ENCODE measurements at regions not wholly inside any gene's neighbourhood (a gene's known extent, or its start where the extent isn't known, plus 50 kb on each side); places are given as distances from the start of the nearest gene placed in this dataset.

GRCh38 chr3:31002730-31003129 is 108.3 kb upstream of the GADL1 start:
- no peak overlapping the region for H3K27ac Mint-ChIP-seq
- WGBS (ENCODE audit: insufficient coverage) = 50% methylated on average over 1 of the region's 3 CpGs
- no peaks in the 10 kb centered on the region for H3K27me3 ChIP-seq (ENCODE audit: control insufficient read depth, insufficient read depth, low read length)
- intact Hi-C loops (cut with micrococcal nuclease) = no loop called here
- ATAC-seq (no peak), DNase-seq (no peak)
- H3K4me3 ChIP-seq (ENCODE audit: low read length) = no peak overlapping the region
- no peak for TF ChIP-seq CTCF (IDR thresholded peaks at IDR 0.05)
- H3K9me3 Mint-ChIP-seq = peaks cover 2% of the 10 kb centered on the region in 2 donors
- H3K9me3 ChIP-seq (ENCODE audit: control insufficient read depth, insufficient read depth, low read length) = no peaks in the 10 kb centered on the region
- peaks cover 4 to 8% of the 10 kb centered on the region in 2 donors for H3K27me3 Mint-ChIP-seq (ENCODE audit: low read depth in 2 of 2)
- no peaks in the 10 kb centered on the region for H3K36me3 Mint-ChIP-seq
- H3K36me3 ChIP-seq (ENCODE audit: control insufficient read depth, insufficient read depth, low read length) = no peaks in the 10 kb centered on the region
- H3K27ac ChIP-seq (ENCODE audit: low read length) = no peak overlapping the region
- peaks cover 5 to 6% of the 10 kb centered on the region in 2 donors for H3K4me1 Mint-ChIP-seq
- no peaks in the 10 kb centered on the region for H3K4me1 ChIP-seq (ENCODE audit: control insufficient read depth, insufficient read depth, low read length)
- no peak overlapping the region for H3K4me3 Mint-ChIP-seq

GRCh38 chr3:31004025-31004678 is 109.7 kb upstream of the GADL1 start:
- Mint-ChIP-seq H3K4me1 (peaks cover 0 to 1% of the 10 kb centered on the region in 2 donors), H3K4me3 (no peak overlapping the region), H3K36me3 (no peaks in the 10 kb centered on the region), H3K27me3 (ENCODE audit: low read depth in 2 of 2) (peaks cover 5 to 8% of the 10 kb centered on the region in 2 donors), H3K9me3 (peaks cover 2% of the 10 kb centered on the region in 2 donors), H3K27ac (no peak overlapping the region)
- no peak overlapping the region for H3K27ac ChIP-seq (ENCODE audit: low read length)
- H3K9me3 ChIP-seq (ENCODE audit: control insufficient read depth, insufficient read depth, low read length) = no peaks in the 10 kb centered on the region
- no peaks in the 10 kb centered on the region for H3K36me3 ChIP-seq (ENCODE audit: control insufficient read depth, insufficient read depth, low read length)
- intact Hi-C loops (cut with micrococcal nuclease) = no loop called here
- no peak overlapping the region for H3K4me3 ChIP-seq (ENCODE audit: low read length)
- ATAC-seq (no peak), DNase-seq (no peak)
- H3K27me3 ChIP-seq (ENCODE audit: control insufficient read depth, insufficient read depth, low read length) = no peaks in the 10 kb centered on the region
- H3K4me1 ChIP-seq (ENCODE audit: control insufficient read depth, insufficient read depth, low read length) = no peaks in the 10 kb centered on the region
- 78% methylated on average over 3 of the region's 3 CpGs for WGBS (ENCODE audit: insufficient coverage)
- no peak for TF ChIP-seq CTCF (IDR thresholded peaks at IDR 0.05)

GRCh38 chr3:31008994-31009393 is 114.5 kb upstream of the GADL1 start:
- no peaks in the 10 kb centered on the region for H3K36me3 Mint-ChIP-seq
- no peaks in the 10 kb centered on the region for H3K27me3 ChIP-seq (ENCODE audit: control insufficient read depth, insufficient read depth, low read length)
- H3K9me3 ChIP-seq (ENCODE audit: control insufficient read depth, insufficient read depth, low read length) = no peaks in the 10 kb centered on the region
- no peak for DNase-seq
- no peak overlapping the region for H3K27ac Mint-ChIP-seq
- H3K9me3 Mint-ChIP-seq = no peaks in the 10 kb centered on the region
- intact Hi-C loops (cut with micrococcal nuclease) = no loop called here
- H3K4me1 Mint-ChIP-seq = no peaks in the 10 kb centered on the region
- TF ChIP-seq CTCF (IDR thresholded peaks at IDR 0.05) = no peak
- H3K4me1 ChIP-seq (ENCODE audit: control insufficient read depth, insufficient read depth, low read length) = no peaks in the 10 kb centered on the region
- H3K4me3 Mint-ChIP-seq = no peak overlapping the region
- no peak for ATAC-seq
- no peak overlapping the region for H3K27ac ChIP-seq (ENCODE audit: low read length)
- no peak overlapping the region for H3K4me3 ChIP-seq (ENCODE audit: low read length)
- H3K27me3 Mint-ChIP-seq (ENCODE audit: low read depth in 2 of 2) = peaks cover 0 to 5% of the 10 kb centered on the region in 2 donors
- H3K36me3 ChIP-seq (ENCODE audit: control insufficient read depth, insufficient read depth, low read length) = no peaks in the 10 kb centered on the region

GRCh38 chr3:31009881-31010280 is 115.4 kb upstream of the GADL1 start:
- Mint-ChIP-seq H3K4me3 (no peak overlapping the region), H3K27me3 (ENCODE audit: low read depth in 2 of 2) (peaks cover 0 to 5% of the 10 kb centered on the region in 2 donors), H3K9me3 (no peaks in the 10 kb centered on the region), H3K27ac (no peak overlapping the region), H3K36me3 (no peaks in the 10 kb centered on the region), H3K4me1 (no peaks in the 10 kb centered on the region)
- Histone ChIP-seq H3K27ac (ENCODE audit: low read length) (no peak overlapping the region), H3K4me1 (ENCODE audit: control insufficient read depth, insufficient read depth, low read length) (no peaks in the 10 kb centered on the region), H3K27me3 (ENCODE audit: control insufficient read depth, insufficient read depth, low read length) (no peaks in the 10 kb centered on the region), H3K9me3 (ENCODE audit: control insufficient read depth, insufficient read depth, low read length) (no peaks in the 10 kb centered on the region), H3K4me3 (ENCODE audit: low read length) (no peak overlapping the region), H3K36me3 (ENCODE audit: control insufficient read depth, insufficient read depth, low read length) (no peaks in the 10 kb centered on the region)
- intact Hi-C loops (cut with micrococcal nuclease) = no loop called here
- ATAC-seq = no peak
- DNase-seq = no peak
- TF ChIP-seq CTCF (IDR thresholded peaks at IDR 0.05) = no peak
